Neural progenitor cell (in vitro differentiated cells): ENCODE measurements at regions not wholly inside any gene's neighbourhood (a gene's known extent, or its start where the extent isn't known, plus 50 kb on each side); places are given as distances from the start of the nearest gene placed in this dataset.
"Not testable (repeated sequence)": the region's sequence is repeated elsewhere in the genome, so short reads cannot be mapped to it uniquely, and the experiment has no call there.

ENCODE experiments used
- DNase-seq: peaks from one replicate; pipeline ENCODE4 v3.0.0-alpha.2; 2016; ENCODE audit warnings: low spot score
- H2AFZ ChIP-seq: fragments of 200-600 bp; sonication (generic); replicated peaks from 2 replicates; pipeline ENCODE4 v1.6.1; 2016; ENCODE audit warnings: antibody characterized with exemption
- H3F3A ChIP-seq: fragments of 200-600 bp; sonication (generic); 2 replicates; pipeline ENCODE4 v1.6.1; 2016; ENCODE audit warnings: antibody characterized with exemption, low read depth
- H3K27ac ChIP-seq: fragments of 200-600 bp; sonication (generic); 2 replicates; pipeline ENCODE4 v1.5.1; 2016; ENCODE audit warnings: mild to moderate bottlenecking
- H3K27me3 ChIP-seq: fragments of 200-600 bp; sonication (generic); 2 replicates; pipeline ENCODE4 v1.6.1; 2016; ENCODE audit warnings: mild to moderate bottlenecking, moderate library complexity
- H3K36me3 ChIP-seq: fragments of 200-600 bp; sonication (generic); 2 replicates; pipeline ENCODE4 v1.5.1; 2016
- H3K4me1 ChIP-seq: fragments of 200-600 bp; sonication (generic); 2 replicates; pipeline ENCODE4 v1.6.1; 2016; ENCODE audit warnings: mixed run types
- H3K4me2 ChIP-seq: fragments of 200-600 bp; sonication (generic); 2 replicates; pipeline ENCODE4 v1.6.1; 2016
- H3K4me3 ChIP-seq: fragments of 200-600 bp; sonication (generic); 2 replicates; pipeline ENCODE4 v1.5.1; 2016
- H3K79me2 ChIP-seq: fragments of 200-600 bp; sonication (generic); 2 replicates; pipeline ENCODE4 v1.6.1; 2016; ENCODE audit warnings: low read depth
- H3K9ac ChIP-seq: fragments of 200-600 bp; sonication (generic); 2 replicates; pipeline ENCODE4 v1.6.1; 2016
- H3K9me3 ChIP-seq: fragments of 200-600 bp; sonication (generic); 2 replicates; pipeline ENCODE4 v1.5.1; 2016; ENCODE audit warnings: low read depth
- H4K20me1 ChIP-seq: fragments of 200-600 bp; sonication (generic); 2 replicates; pipeline ENCODE4 v1.6.1; 2016; ENCODE audit warnings: low read depth
- H3K27ac Mint-ChIP-seq: 3 replicates; pipeline ENCODE4 v1.8.0; 2021; ENCODE audit warnings: mixed read lengths
- H3K27me3 Mint-ChIP-seq: 2 replicates; pipeline ENCODE4 v1.8.0; 2022; ENCODE audit warnings: low read depth, mild to moderate bottlenecking, inconsistent platforms, moderate library complexity, mixed read lengths; ENCODE audit not compliant: insufficient read depth
- H3K36me3 Mint-ChIP-seq: 3 replicates; pipeline ENCODE4 v1.8.0; 2021; ENCODE audit warnings: mixed read lengths
- H3K4me1 Mint-ChIP-seq: 3 replicates; pipeline ENCODE4 v1.8.0; 2021; ENCODE audit warnings: mixed read lengths
- H3K4me3 Mint-ChIP-seq: 3 replicates; pipeline ENCODE4 v1.8.0; 2021; ENCODE audit warnings: mild to moderate bottlenecking, moderate library complexity, mixed read lengths
- H3K9me3 Mint-ChIP-seq: 3 replicates; pipeline ENCODE4 v1.8.0; 2020; ENCODE audit warnings: mixed read lengths
- CTCF ChIP-seq: fragments of 200-600 bp; sonication (generic); IDR thresholded peaks from 2 replicates; pipeline ENCODE4 v1.5.1; 2017; ENCODE audit warnings: antibody characterized with exemption, mild to moderate bottlenecking
- EZH2 ChIP-seq: fragments of 200-600 bp; sonication (generic); IDR thresholded peaks from 2 replicates; pipeline ENCODE4 v1.6.1; 2017; ENCODE audit warnings: antibody characterized with exemption, mild to moderate bottlenecking, moderate library complexity
- EZH2phosphoT487 ChIP-seq: fragments of 200-600 bp; sonication (generic); IDR thresholded peaks from 2 replicates; pipeline ENCODE4 v1.6.1; 2017; ENCODE audit warnings: antibody characterized with exemption

- Histone ChIP-seq H3K36me3 (no peaks in the 10 kb centered on the region), H3K27ac (no peak overlapping the region), H3K4me2 (no peak overlapping the region), H2AFZ (no peak overlapping the region), H3K27me3 (no peaks in the 10 kb centered on the region), H3K9ac (no peak overlapping the region), H3F3A (no peaks in the 10 kb centered on the region), H4K20me1 (no peaks in the 10 kb centered on the region), H3K4me1 (no peaks in the 10 kb centered on the region), H3K79me2 (no peaks in the 10 kb centered on the region), H3K9me3 (no peaks in the 10 kb centered on the region), H3K4me3 (no peak overlapping the region)
- TF ChIP-seq EZH2: no peak
- no peak for TF ChIP-seq EZH2phosphoT487
- no peak for TF ChIP-seq CTCF
- Mint-ChIP-seq H3K4me3 (no peak overlapping the region), H3K36me3 (no peaks in the 10 kb centered on the region), H3K27me3 (peaks cover 2% of the 10 kb centered on the region), H3K9me3 (peaks cover 24% of the 10 kb centered on the region), H3K4me1 (peaks cover 12% of the 10 kb centered on the region), H3K27ac (no peak overlapping the region)
- DNase-seq: no peak
Measured at GRCh38 chr10:33476757-33477273, 142.3 kb upstream of the NRP1 start.

GRCh38 chr10:33473688-33474087 lies 139.2 kb upstream of the NRP1 start:
- no peak overlapping the region for H3K27ac Mint-ChIP-seq

GRCh38 chr10:33468006-33468405 lies 133.5 kb upstream of the NRP1 start:
- not testable (repeated sequence) for H3K4me1 Mint-ChIP-seq, H2AFZ ChIP-seq

More at GRCh38 chr10:33473688-33474087, 139.2 kb upstream of the NRP1 start:
- Histone ChIP-seq H3K4me3 (no peak overlapping the region), H3K27ac (no peak overlapping the region), H4K20me1 (no peaks in the 10 kb centered on the region), H3K4me1 (no peaks in the 10 kb centered on the region), H3K9ac (no peak overlapping the region), H2AFZ (no peak overlapping the region), H3K36me3 (no peaks in the 10 kb centered on the region), H3K4me2 (no peak overlapping the region), H3K27me3 (no peaks in the 10 kb centered on the region), H3F3A (no peaks in the 10 kb centered on the region), H3K79me2 (no peaks in the 10 kb centered on the region), H3K9me3 (no peaks in the 10 kb centered on the region)
- TF ChIP-seq CTCF: no peak
- no peak for TF ChIP-seq EZH2
- TF ChIP-seq EZH2phosphoT487: no peak
- DNase-seq: no peak
- Mint-ChIP-seq H3K4me1 (peaks cover 7% of the 10 kb centered on the region), H3K9me3 (peaks cover 13% of the 10 kb centered on the region), H3K36me3 (peaks cover 3% of the 10 kb centered on the region), H3K27me3 (no peaks in the 10 kb centered on the region), H3K4me3 (no peak overlapping the region)

GRCh38 chr10:33465747-33466146 lies 131.3 kb upstream of the NRP1 start:
- Mint-ChIP-seq H3K4me3 (no peak overlapping the region), H3K4me1 (peaks cover 8% of the 10 kb centered on the region), H3K27ac (no peak overlapping the region), H3K27me3 (no peaks in the 10 kb centered on the region), H3K36me3 (peaks cover 3% of the 10 kb centered on the region), H3K9me3 (peaks cover 9% of the 10 kb centered on the region)
- Histone ChIP-seq H3K9ac (no peak overlapping the region), H3K79me2 (no peaks in the 10 kb centered on the region), H3K4me1 (no peaks in the 10 kb centered on the region), H3K4me2 (no peak overlapping the region), H3K4me3 (no peak overlapping the region), H3K36me3 (no peaks in the 10 kb centered on the region), H3K27me3 (no peaks in the 10 kb centered on the region), H4K20me1 (no peaks in the 10 kb centered on the region), H3F3A (no peaks in the 10 kb centered on the region), H3K9me3 (no peaks in the 10 kb centered on the region), H2AFZ (no peak overlapping the region), H3K27ac (no peak overlapping the region)
- TF ChIP-seq EZH2: no peak
- TF ChIP-seq CTCF: no peak
- TF ChIP-seq EZH2phosphoT487: no peak
- no peak for DNase-seq

More at GRCh38 chr10:33468006-33468405, 133.5 kb upstream of the NRP1 start:
- H3K4me2 ChIP-seq, H3K36me3 ChIP-seq, DNase-seq, H3F3A ChIP-seq, H3K79me2 ChIP-seq, H3K9me3 Mint-ChIP-seq, H4K20me1 ChIP-seq, H3K27me3 ChIP-seq, H3K27ac ChIP-seq, H3K9me3 ChIP-seq, H3K36me3 Mint-ChIP-seq, H3K27ac Mint-ChIP-seq, H3K9ac ChIP-seq, H3K4me3 ChIP-seq, H3K27me3 Mint-ChIP-seq, H3K4me3 Mint-ChIP-seq, H3K4me1 ChIP-seq: not testable (repeated sequence)
